ENCODE measurements at regions not wholly inside any gene's neighbourhood (a gene's known extent, or its start where the extent isn't known, plus 50 kb on each side); places are given as distances from the start of the nearest gene placed in this dataset.

- no peak overlapping the region for H3K27ac ChIP-seq
- no peak for DNase-seq (ENCODE audit: low spot score)
- POLR2A ChIA-PET (ENCODE audit: low non-redundant PET): no interaction called here
- CTCF ChIA-PET: no interaction called here
- no peak for TF ChIP-seq CTCF (conservative IDR thresholded peaks at IDR 0.05; ENCODE audit: low read depth)
Observed at GRCh38 chr2:104716061-104716460, 137.9 kb upstream of the POU3F3 start.

- ChIA-PET CTCF (no interaction called here), POLR2A (ENCODE audit: low non-redundant PET) (no interaction called here)
- peak; percentile 27; the same call in 1 of the 2 replicates for TF ChIP-seq CTCF (conservative IDR thresholded peaks at IDR 0.05; ENCODE audit: low read depth)
- DNase-seq (ENCODE audit: low spot score): peak; percentile 7
- H3K27ac ChIP-seq: no peak overlapping the region
Observed at GRCh38 chr2:104733226-104733943, 120.5 kb upstream of the POU3F3 start.

- CTCF ChIA-PET: no interaction called here
- no peak for DNase-seq (ENCODE audit: low spot score)
- H3K27ac ChIP-seq: no peak overlapping the region
Observed at GRCh38 chr2:104734937-104735586, 118.9 kb upstream of the POU3F3 start.

GRCh38 chr2:104736026-104736425 is 117.9 kb upstream of the POU3F3 start:
- H3K27ac ChIP-seq: no peak overlapping the region
- no peak for TF ChIP-seq CTCF (conservative IDR thresholded peaks at IDR 0.05; ENCODE audit: low read depth)
- ChIA-PET CTCF (no interaction called here), POLR2A (ENCODE audit: low non-redundant PET) (no interaction called here)
- DNase-seq (ENCODE audit: low spot score): no peak

More at GRCh38 chr2:104734937-104735586, 118.9 kb upstream of the POU3F3 start:
- no peak for TF ChIP-seq CTCF (conservative IDR thresholded peaks at IDR 0.05; ENCODE audit: low read depth)
- POLR2A ChIA-PET (ENCODE audit: low non-redundant PET): no interaction called here

- H3K27ac ChIP-seq: no peak overlapping the region
- ChIA-PET CTCF (interaction anchor here (0.6 kb wide), 1 partner anchor 1766 kb away, joined by 3 read pairs; no protein-coding TSS in a partner anchor), POLR2A (ENCODE audit: low non-redundant PET) (no interaction called here)
- no peak for TF ChIP-seq CTCF (conservative IDR thresholded peaks at IDR 0.05; ENCODE audit: low read depth)
- DNase-seq (ENCODE audit: low spot score): no peak
Observed at GRCh38 chr2:104741860-104742259, 112.1 kb upstream of the POU3F3 start.

- peak; percentile 8 for DNase-seq (ENCODE audit: low spot score)
- POLR2A ChIA-PET (ENCODE audit: low non-redundant PET): no interaction called here
- H3K27ac ChIP-seq: no peak overlapping the region
- TF ChIP-seq CTCF (conservative IDR thresholded peaks at IDR 0.05; ENCODE audit: low read depth): no peak
- CTCF ChIA-PET: interaction anchor here (0.6 kb wide), 1 partner anchor 77 kb away, joined by 4 read pairs; no protein-coding TSS in a partner anchor
Observed at GRCh38 chr2:104744537-104744936, 109.4 kb upstream of the POU3F3 start.

Data from RWPE1 (cell line).